Heart right ventricle (tissue), 16 donors: ENCODE measurements at regions not wholly inside any gene's neighbourhood (a gene's known extent, or its start where the extent isn't known, plus 50 kb on each side); places are given as distances from the start of the nearest gene placed in this dataset.

Experiments
- ATAC-seq, 8 donors: fragments of 200-7000 bp; cut with Tn5 transposase; one replicate each; pipeline ENCODE4 v1.9.1; 2020; ENCODE audit warnings: mild to moderate bottlenecking in 8 of 8, moderate library complexity in 8 of 8, moderate number of reproducible peaks in 1 of 8
- DNase-seq, 2 donors: peaks; one replicate each; pipeline ENCODE4 v3.0.0-alpha.2; 2020
- H3K27ac ChIP-seq, 10 donors: fragments of 200-600 bp; sonication (generic) in 2 of 10; one replicate each; pipeline versions ENCODE4 v1.5.0 to v1.8.0; 2020 to 2022; ENCODE audit warnings: mild to moderate bottlenecking in 3 of 10
- H3K27me3 ChIP-seq, 7 donors: fragments of 200-600 bp; one replicate each; pipeline ENCODE4 v1.8.0; 2021 to 2022; ENCODE audit warnings: mild to moderate bottlenecking in 2 of 7
- H3K36me3 ChIP-seq, 9 donors: fragments of 200-600 bp; sonication (generic) in 1 of 9; one replicate each; pipeline versions ENCODE4 v1.5.0 to v1.8.0; 2020 to 2022; ENCODE audit warnings: mild to moderate bottlenecking in 2 of 9
- H3K4me1 ChIP-seq, 9 donors: fragments of 200-600 bp; sonication (generic) in 1 of 9; one replicate each; pipeline versions ENCODE4 v1.5.0 to v1.8.0; 2020 to 2022; ENCODE audit warnings: mild to moderate bottlenecking in 4 of 9
- H3K4me3 ChIP-seq, 10 donors: fragments of 200-600 bp; sonication (generic) in 2 of 10; one replicate each; pipeline versions ENCODE4 v1.5.0 to v1.8.0; 2020 to 2022; ENCODE audit warnings: mild to moderate bottlenecking in 7 of 10, moderate library complexity in 2 of 10
- H3K9me3 ChIP-seq, 11 donors: fragments of 200-600 bp in 10 of 11; sonication (generic) in 2 of 11; one replicate each; pipeline versions ENCODE4 v1.5.0 to v1.8.0; 2013 to 2022; ENCODE audit warnings: mild to moderate bottlenecking in 2 of 11, control low read depth in 1 of 11, moderate library complexity in 1 of 11
- WGBS, 2 donors: extraction: QIAGEN DNeasy Blood & Tissue Kit; methylation state at CpG; one replicate each; pipeline ENCODE4 v1.1.7; 2013; ENCODE audit warnings: inconsistent platforms in 1 of 2; 5-methylcytosine and 5-hydroxymethylcytosine counted together
- intact Hi-C, 10 donors: fragments of 100-400 bp; cut with DNase I; formaldehyde crosslinking; loops; one replicate each; pipeline versions ENCODE4 v1.11.1 to v1.14.2; 2022
- TF ChIP-seq, protein P1 (sequence below), 9 donors: fragments of 200-600 bp; sonication (generic) in 2 of 9; IDR thresholded peaks; one replicate each; pipeline versions ENCODE4 v1.5.0 to v1.8.0; 2021 to 2022; ENCODE audit warnings: antibody characterized with exemption in 9 of 9, mild to moderate bottlenecking in 5 of 9, moderate library complexity in 1 of 9
- donor health status: Arrhythmogenic right ventricular cardiomyopathy.
- donor health status: ischemic (EF 13 %, LVEDD 7.1; RV severe dilation, severe dysfunction).
- donor health status: healthy with polysubstance abuse.
- donor health status: DM: no; HTN: yes; CAD: no.
- donor health status: DM: no; HTN: no; CAD: no.
- donor health status: ischemic (EF 25% LVEDD 6.9; RV normal size, moderate dysfunction).
- donor health status: ischemic (EF 25% LVEDD 5.7; RV mildly dilated, moderate dysfunction).
- donor health status: healthy.
- donor health status: DM: yes; HTN: yes; CAD: no.
- donor health status: Ischemic cardiomyopathy.
- donor health status: ischemic (EF 35%, LVEDD 5.7; RV mildly dilated, moderate dysfunction).
- donor health status: nonischemic (EF 11% LVEDD 7.7; RV severe dilation, severe dysfunction).
- donor health status: DM: yes; HTN: yes; CAD: no.
- donor health status: PGD.
- donor health status: ischemic (EF 29% LVEDD 5.4; RV normal size, mild dysfunction).
- donor health status: nonischemic (EF 23%, LVEDD 6.1; RV moderate dilation, normal function).

DNA sequence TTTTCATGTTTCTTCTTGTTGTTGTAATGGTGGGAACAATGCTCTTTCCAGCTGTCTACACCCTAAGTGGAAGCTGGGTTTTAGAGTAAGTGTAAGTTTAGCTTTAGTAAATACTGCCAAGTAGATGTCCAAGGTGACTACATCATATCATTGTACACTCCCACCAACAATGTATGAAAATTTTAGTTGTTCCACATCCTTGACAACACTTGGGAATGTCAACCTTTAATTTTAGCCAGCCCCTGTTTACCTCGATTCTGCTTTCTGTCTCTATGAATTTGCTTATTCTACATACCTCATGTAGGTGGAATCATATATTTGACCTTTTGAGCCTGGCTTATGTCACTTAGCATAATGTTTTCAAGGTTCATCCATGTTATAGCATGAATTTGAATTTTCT, 93.0 kb downstream of the MTPAP start:
- Histone ChIP-seq H3K36me3 (no peaks in the 10 kb centered on the region), H3K4me3 (no peak overlapping the region), H3K9me3 (peaks cover 0 to 34% (median 13%) of the 10 kb centered on the region in 11 donors), H3K27ac (no peak overlapping the region), H3K27me3 (peaks cover 0 to 6% (median 0%) of the 10 kb centered on the region in 7 donors), H3K4me1 (no peaks in the 10 kb centered on the region)
- WGBS, 2 donors = 92 to 94% methylated on average over 1 of the region's 1 CpG
- TF ChIP-seq, protein P1, sequence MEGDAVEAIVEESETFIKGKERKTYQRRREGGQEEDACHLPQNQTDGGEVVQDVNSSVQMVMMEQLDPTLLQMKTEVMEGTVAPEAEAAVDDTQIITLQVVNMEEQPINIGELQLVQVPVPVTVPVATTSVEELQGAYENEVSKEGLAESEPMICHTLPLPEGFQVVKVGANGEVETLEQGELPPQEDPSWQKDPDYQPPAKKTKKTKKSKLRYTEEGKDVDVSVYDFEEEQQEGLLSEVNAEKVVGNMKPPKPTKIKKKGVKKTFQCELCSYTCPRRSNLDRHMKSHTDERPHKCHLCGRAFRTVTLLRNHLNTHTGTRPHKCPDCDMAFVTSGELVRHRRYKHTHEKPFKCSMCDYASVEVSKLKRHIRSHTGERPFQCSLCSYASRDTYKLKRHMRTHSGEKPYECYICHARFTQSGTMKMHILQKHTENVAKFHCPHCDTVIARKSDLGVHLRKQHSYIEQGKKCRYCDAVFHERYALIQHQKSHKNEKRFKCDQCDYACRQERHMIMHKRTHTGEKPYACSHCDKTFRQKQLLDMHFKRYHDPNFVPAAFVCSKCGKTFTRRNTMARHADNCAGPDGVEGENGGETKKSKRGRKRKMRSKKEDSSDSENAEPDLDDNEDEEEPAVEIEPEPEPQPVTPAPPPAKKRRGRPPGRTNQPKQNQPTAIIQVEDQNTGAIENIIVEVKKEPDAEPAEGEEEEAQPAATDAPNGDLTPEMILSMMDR (IDR thresholded peaks at IDR 0.05) = no peak
- no peak for DNase-seq
- intact Hi-C loops = no loop called here
- ATAC-seq = no peak

DNA sequence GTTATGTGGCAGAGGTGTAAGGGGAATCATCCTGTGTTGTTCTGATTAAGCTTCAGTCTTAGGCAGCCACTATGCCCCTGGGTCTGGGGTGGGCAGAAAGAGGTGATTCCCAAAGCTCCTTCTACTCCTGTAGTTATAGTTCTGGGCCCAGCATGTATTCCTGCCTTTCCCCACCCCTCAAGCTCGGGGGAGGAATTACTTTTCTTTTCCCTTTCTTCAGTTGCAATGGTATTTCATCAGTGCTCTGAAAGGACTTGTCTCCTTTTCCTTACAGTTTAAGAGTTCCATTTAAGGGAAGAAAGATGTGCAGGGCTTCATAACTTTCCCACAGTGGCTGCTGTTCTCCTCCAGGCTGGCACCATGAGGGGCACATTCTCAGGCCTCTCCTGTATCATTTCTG, 94.2 kb downstream of the MTPAP start:
- intact Hi-C loops = no loop called here
- Histone ChIP-seq H3K9me3 (peaks cover 0 to 34% (median 13%) of the 10 kb centered on the region in 11 donors), H3K27ac (no peak overlapping the region), H3K27me3 (peaks cover 0 to 5% (median 0%) of the 10 kb centered on the region in 7 donors), H3K36me3 (no peaks in the 10 kb centered on the region), H3K4me3 (no peak overlapping the region), H3K4me1 (no peaks in the 10 kb centered on the region)
- WGBS, 2 donors = 63% methylated on average over 1 of the region's 1 CpG
- no peak for ATAC-seq
- TF ChIP-seq, protein P1 (IDR thresholded peaks at IDR 0.05) = no peak
- no peak for DNase-seq

DNA sequence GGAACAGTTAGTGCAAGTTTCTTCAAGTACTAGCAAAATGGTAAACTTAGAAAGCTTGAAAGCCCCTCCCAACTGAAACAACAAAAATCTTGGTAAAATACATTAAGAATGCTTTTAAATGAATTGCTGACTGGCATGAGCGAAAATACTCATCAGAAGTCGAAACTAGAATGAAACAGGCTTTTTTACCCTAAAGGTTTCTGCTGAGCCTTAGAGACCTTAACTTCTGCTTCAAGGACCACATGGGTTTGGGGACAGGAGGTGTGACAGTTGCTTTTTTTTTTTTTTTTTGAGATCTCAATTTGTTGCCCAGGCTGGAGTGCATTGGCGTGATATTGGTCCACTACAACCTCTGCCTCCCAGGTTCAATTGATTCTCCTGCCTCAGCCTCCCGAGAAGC, 100.3 kb downstream of the MTPAP start:
- ATAC-seq (no peak), DNase-seq (no peak)
- Histone ChIP-seq H3K36me3 (no peaks in the 10 kb centered on the region), H3K4me3 (no peak overlapping the region), H3K9me3 (peaks cover 0 to 18% (median 6%) of the 10 kb centered on the region in 11 donors), H3K27ac (no peak overlapping the region), H3K4me1 (peaks cover 0 to 3% (median 0%) of the 10 kb centered on the region in 9 donors), H3K27me3 (no peaks in the 10 kb centered on the region)
- 83 to 98% methylated on average over 4 of the region's 4 CpGs for WGBS, 2 donors
- intact Hi-C loops = no loop called here
- TF ChIP-seq, protein P1 (IDR thresholded peaks at IDR 0.05) = no peak

DNA sequence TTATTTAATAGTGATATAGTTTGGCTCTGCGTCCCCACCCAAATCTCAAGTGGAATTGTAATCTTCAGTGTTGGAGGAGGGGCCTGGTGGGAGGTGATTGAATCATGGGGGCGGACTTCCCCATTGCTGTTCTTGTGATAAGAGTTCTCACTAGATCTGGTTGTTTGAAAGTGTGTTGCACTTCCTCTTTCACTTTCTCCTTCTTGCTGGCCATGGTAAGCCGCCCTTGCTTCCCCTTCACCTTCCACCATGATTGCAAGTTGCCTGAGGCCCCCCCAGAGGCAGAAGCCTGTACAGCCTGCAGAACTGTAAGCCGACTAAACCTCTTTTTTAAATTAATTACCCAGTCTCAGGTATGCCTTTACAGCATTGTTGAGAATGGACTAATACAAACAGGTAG, 101.4 kb downstream of the MTPAP start:
- ATAC-seq (no peak), DNase-seq (no peak)
- Histone ChIP-seq H3K4me3 (no peak overlapping the region), H3K27ac (no peak overlapping the region), H3K4me1 (peaks cover 0 to 3% (median 0%) of the 10 kb centered on the region in 9 donors), H3K9me3 (peaks cover 0 to 8% (median 0%) of the 10 kb centered on the region in 11 donors), H3K27me3 (no peaks in the 10 kb centered on the region), H3K36me3 (no peaks in the 10 kb centered on the region)
- TF ChIP-seq, protein P1 (IDR thresholded peaks at IDR 0.05) = no peak
- 89 to 91% methylated on average over 4 of the region's 4 CpGs for WGBS, 2 donors
- intact Hi-C loops = no loop called here
